Heart right ventricle (tissue), 16 donors: ENCODE measurements at regions not wholly inside any gene's neighbourhood (a gene's known extent, or its start where the extent isn't known, plus 50 kb on each side); places are given as distances from the start of the nearest gene placed in this dataset.

Source experiments
- ATAC-seq, 8 donors: fragments of 200-7000 bp; cut with Tn5 transposase; one replicate each; pipeline ENCODE4 v1.9.1; 2020; ENCODE audit warnings: mild to moderate bottlenecking in 8 of 8, moderate library complexity in 8 of 8, moderate number of reproducible peaks in 1 of 8
- DNase-seq, 2 donors: peaks; one replicate each; pipeline ENCODE4 v3.0.0-alpha.2; 2020
- H3K27ac ChIP-seq, 10 donors: fragments of 200-600 bp; sonication (generic) in 2 of 10; one replicate each; pipeline versions ENCODE4 v1.5.0 to v1.8.0; 2020 to 2022; ENCODE audit warnings: mild to moderate bottlenecking in 3 of 10
- H3K27me3 ChIP-seq, 7 donors: fragments of 200-600 bp; one replicate each; pipeline ENCODE4 v1.8.0; 2021 to 2022; ENCODE audit warnings: mild to moderate bottlenecking in 2 of 7
- H3K36me3 ChIP-seq, 9 donors: fragments of 200-600 bp; sonication (generic) in 1 of 9; one replicate each; pipeline versions ENCODE4 v1.5.0 to v1.8.0; 2020 to 2022; ENCODE audit warnings: mild to moderate bottlenecking in 2 of 9
- H3K4me1 ChIP-seq, 9 donors: fragments of 200-600 bp; sonication (generic) in 1 of 9; one replicate each; pipeline versions ENCODE4 v1.5.0 to v1.8.0; 2020 to 2022; ENCODE audit warnings: mild to moderate bottlenecking in 4 of 9
- H3K4me3 ChIP-seq, 10 donors: fragments of 200-600 bp; sonication (generic) in 2 of 10; one replicate each; pipeline versions ENCODE4 v1.5.0 to v1.8.0; 2020 to 2022; ENCODE audit warnings: mild to moderate bottlenecking in 7 of 10, moderate library complexity in 2 of 10
- H3K9me3 ChIP-seq, 11 donors: fragments of 200-600 bp in 10 of 11; sonication (generic) in 2 of 11; one replicate each; pipeline versions ENCODE4 v1.5.0 to v1.8.0; 2013 to 2022; ENCODE audit warnings: mild to moderate bottlenecking in 2 of 11, control low read depth in 1 of 11, moderate library complexity in 1 of 11
- WGBS, 2 donors: extraction: QIAGEN DNeasy Blood & Tissue Kit; methylation state at CpG; one replicate each; pipeline ENCODE4 v1.1.7; 2013; ENCODE audit warnings: inconsistent platforms in 1 of 2; 5-methylcytosine and 5-hydroxymethylcytosine counted together
- intact Hi-C, 10 donors: fragments of 100-400 bp; cut with DNase I; formaldehyde crosslinking; loops; one replicate each; pipeline versions ENCODE4 v1.11.1 to v1.14.2; 2022
- TF ChIP-seq, protein P1 (sequence below), 9 donors: fragments of 200-600 bp; sonication (generic) in 2 of 9; IDR thresholded peaks; one replicate each; pipeline versions ENCODE4 v1.5.0 to v1.8.0; 2021 to 2022; ENCODE audit warnings: antibody characterized with exemption in 9 of 9, mild to moderate bottlenecking in 5 of 9, moderate library complexity in 1 of 9
- donor health status: Arrhythmogenic right ventricular cardiomyopathy.
- donor health status: ischemic (EF 13 %, LVEDD 7.1; RV severe dilation, severe dysfunction).
- donor health status: healthy with polysubstance abuse.
- donor health status: DM: no; HTN: yes; CAD: no.
- donor health status: DM: no; HTN: no; CAD: no.
- donor health status: ischemic (EF 25% LVEDD 6.9; RV normal size, moderate dysfunction).
- donor health status: ischemic (EF 25% LVEDD 5.7; RV mildly dilated, moderate dysfunction).
- donor health status: healthy.
- donor health status: DM: yes; HTN: yes; CAD: no.
- donor health status: Ischemic cardiomyopathy.
- donor health status: ischemic (EF 35%, LVEDD 5.7; RV mildly dilated, moderate dysfunction).
- donor health status: nonischemic (EF 11% LVEDD 7.7; RV severe dilation, severe dysfunction).
- donor health status: DM: yes; HTN: yes; CAD: no.
- donor health status: PGD.
- donor health status: ischemic (EF 29% LVEDD 5.4; RV normal size, mild dysfunction).
- donor health status: nonischemic (EF 23%, LVEDD 6.1; RV moderate dilation, normal function).

DNA sequence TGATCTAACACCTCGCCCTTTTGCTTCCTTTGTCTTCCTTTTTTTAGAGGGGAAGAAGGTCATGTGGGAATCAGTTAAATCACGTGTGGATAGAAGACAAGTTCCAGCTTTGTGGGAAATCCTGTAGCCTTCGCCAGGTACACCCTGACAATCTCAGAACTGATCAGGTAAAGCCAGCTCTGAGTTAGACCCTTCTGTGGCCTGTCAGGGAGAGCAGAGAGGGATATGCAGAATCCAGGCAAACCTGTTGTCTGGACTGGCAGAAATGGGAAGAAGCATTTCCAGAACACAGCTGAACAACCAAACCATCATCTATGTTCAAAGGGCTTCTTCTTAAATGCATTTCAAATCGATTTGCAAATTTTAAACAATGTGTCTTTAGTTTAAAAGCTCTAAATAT is 247.4 kb upstream of the FN1 start:
- H3K4me3 ChIP-seq = no peak overlapping the region
- H3K4me1 ChIP-seq = peaks cover 0 to 27% (median 0%) of the 10 kb centered on the region in 9 donors
- no peaks in the 10 kb centered on the region for H3K36me3 ChIP-seq
- 84 to 88% methylated on average over 4 of the region's 4 CpGs for WGBS, 2 donors
- H3K9me3 ChIP-seq = peaks cover 0 to 4% (median 0%) of the 10 kb centered on the region in 11 donors
- TF ChIP-seq, protein P1, sequence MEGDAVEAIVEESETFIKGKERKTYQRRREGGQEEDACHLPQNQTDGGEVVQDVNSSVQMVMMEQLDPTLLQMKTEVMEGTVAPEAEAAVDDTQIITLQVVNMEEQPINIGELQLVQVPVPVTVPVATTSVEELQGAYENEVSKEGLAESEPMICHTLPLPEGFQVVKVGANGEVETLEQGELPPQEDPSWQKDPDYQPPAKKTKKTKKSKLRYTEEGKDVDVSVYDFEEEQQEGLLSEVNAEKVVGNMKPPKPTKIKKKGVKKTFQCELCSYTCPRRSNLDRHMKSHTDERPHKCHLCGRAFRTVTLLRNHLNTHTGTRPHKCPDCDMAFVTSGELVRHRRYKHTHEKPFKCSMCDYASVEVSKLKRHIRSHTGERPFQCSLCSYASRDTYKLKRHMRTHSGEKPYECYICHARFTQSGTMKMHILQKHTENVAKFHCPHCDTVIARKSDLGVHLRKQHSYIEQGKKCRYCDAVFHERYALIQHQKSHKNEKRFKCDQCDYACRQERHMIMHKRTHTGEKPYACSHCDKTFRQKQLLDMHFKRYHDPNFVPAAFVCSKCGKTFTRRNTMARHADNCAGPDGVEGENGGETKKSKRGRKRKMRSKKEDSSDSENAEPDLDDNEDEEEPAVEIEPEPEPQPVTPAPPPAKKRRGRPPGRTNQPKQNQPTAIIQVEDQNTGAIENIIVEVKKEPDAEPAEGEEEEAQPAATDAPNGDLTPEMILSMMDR (IDR thresholded peaks at IDR 0.05) = no peak
- intact Hi-C loops = no loop called here
- no peaks in the 10 kb centered on the region for H3K27me3 ChIP-seq
- DNase-seq (no peak), ATAC-seq (no peak)
- H3K27ac ChIP-seq = no peak overlapping the region

- Histone ChIP-seq H3K27me3 (no peaks in the 10 kb centered on the region), H3K27ac (no peak overlapping the region), H3K4me3 (no peak overlapping the region), H3K9me3 (peaks cover 0 to 4% (median 0%) of the 10 kb centered on the region in 11 donors), H3K36me3 (no peaks in the 10 kb centered on the region), H3K4me1 (peaks cover 0 to 30% (median 0%) of the 10 kb centered on the region in 9 donors)
- intact Hi-C loops = no loop called here
- DNase-seq = no peak
- WGBS, 2 donors = 86 to 93% methylated on average over 4 of the region's 4 CpGs
- no peak for ATAC-seq
- TF ChIP-seq, protein P1 (IDR thresholded peaks at IDR 0.05) = no peak
Observed at GRCh38 chr2:215681799-215682596, 246.1 kb upstream of the FN1 start.

DNA sequence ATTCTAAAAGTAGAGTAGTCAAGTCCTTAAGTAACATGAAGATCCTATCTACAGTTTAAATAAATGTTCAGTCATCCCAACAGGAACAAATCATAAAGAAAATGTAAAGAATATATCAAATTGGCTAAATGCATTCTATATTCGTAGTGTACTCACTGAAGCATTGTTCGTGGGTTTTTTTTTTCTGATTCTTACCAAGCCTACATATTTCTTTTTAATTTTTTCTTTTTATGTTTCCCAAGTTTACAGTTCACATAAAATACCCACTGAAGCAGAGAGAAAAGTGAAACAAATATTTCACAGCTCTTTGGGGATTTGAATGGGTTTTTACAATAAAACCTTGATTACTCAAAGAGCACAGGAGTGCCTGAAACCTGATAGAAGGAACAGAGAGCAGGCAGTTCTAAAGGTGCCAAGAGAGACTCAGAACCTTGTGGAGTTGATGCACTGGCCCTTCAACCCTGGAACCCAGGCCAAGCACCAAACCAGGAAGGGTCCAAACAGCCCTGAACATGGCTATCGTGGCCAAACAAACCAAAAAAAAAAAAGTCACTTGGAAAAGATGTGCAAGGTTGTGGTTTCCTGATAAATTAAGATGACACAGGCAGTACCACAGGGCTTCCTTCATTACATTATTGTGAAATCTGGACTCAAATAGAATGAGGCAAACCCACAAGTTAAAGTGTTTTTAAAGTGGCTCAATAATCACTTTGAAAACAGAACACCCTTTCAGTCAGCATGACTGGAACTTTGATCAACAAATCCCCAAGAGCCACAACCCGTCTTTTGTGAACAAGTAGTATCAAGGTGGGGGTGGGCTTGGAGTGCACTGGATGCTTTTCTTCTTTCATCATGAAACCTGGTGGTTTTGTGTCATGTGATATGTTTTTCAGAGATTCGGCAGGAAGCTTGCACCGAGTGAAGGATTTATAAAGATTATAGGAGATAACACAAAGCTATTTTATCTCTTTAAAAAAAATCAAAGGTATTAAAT is 245.0 kb upstream of the FN1 start:
- Histone ChIP-seq H3K9me3 (peaks cover 0 to 4% (median 0%) of the 10 kb centered on the region in 11 donors), H3K4me3 (no peak overlapping the region), H3K4me1 (peaks cover 0 to 30% (median 0%) of the 10 kb centered on the region in 9 donors), H3K27ac (no peak overlapping the region), H3K36me3 (no peaks in the 10 kb centered on the region), H3K27me3 (no peaks in the 10 kb centered on the region)
- TF ChIP-seq, protein P1 (IDR thresholded peaks at IDR 0.05) = no peak
- intact Hi-C loops = no loop called here
- WGBS, 2 donors = 72 to 74% methylated on average over 6 of the region's 6 CpGs
- DNase-seq = no peak
- peak in 2 of 8 donors; percentile 19 to 68 for ATAC-seq

GRCh38 chr2:215678094-215678493 is 242.2 kb upstream of the FN1 start:
- DNase-seq = no peak
- TF ChIP-seq, protein P1 (IDR thresholded peaks at IDR 0.05) = no peak
- H3K36me3 ChIP-seq = no peaks in the 10 kb centered on the region
- H3K4me1 ChIP-seq = peaks cover 0 to 21% (median 0%) of the 10 kb centered on the region in 9 donors
- no peak overlapping the region for H3K4me3 ChIP-seq
- ATAC-seq = no peak
- no peaks in the 10 kb centered on the region for H3K27me3 ChIP-seq
- intact Hi-C loops = no loop called here
- no peak overlapping the region for H3K27ac ChIP-seq
- H3K9me3 ChIP-seq = peaks cover 0 to 11% (median 0%) of the 10 kb centered on the region in 11 donors
